AML-193 (cell line): ENCODE measurements at regions not wholly inside any gene's neighbourhood (a gene's known extent, or its start where the extent isn't known, plus 50 kb on each side); places are given as distances from the start of the nearest gene placed in this dataset.

ENCODE experiments used
- DNase-seq, 2 experiments: peaks; one replicate each; lab custom pipeline; 2025; lab: John Stamatoyannopoulos, UW

GRCh38 chr13:106129273-106129672 lies 406.2 kb downstream of the EFNB2 start:
- DNase-seq, result no peak

GRCh38 chr13:106122234-106122633 lies 413.2 kb downstream of the EFNB2 start:
- no peak for DNase-seq

- DNase-seq, result no peak
Observed at GRCh38 chr13:106121173-106121754, 414.2 kb downstream of the EFNB2 start.

GRCh38 chr13:106118996-106119395 lies 416.5 kb downstream of the EFNB2 start:
- no peak for DNase-seq

- no peak for DNase-seq
Observed at GRCh38 chr13:106118050-106118449, 417.4 kb downstream of the EFNB2 start.

- DNase-seq, result no peak
Observed at GRCh38 chr13:106117640-106118039, 417.8 kb downstream of the EFNB2 start.

GRCh38 chr13:106117035-106117434 lies 418.4 kb downstream of the EFNB2 start:
- no peak for DNase-seq

GRCh38 chr13:106115081-106115480 lies 420.4 kb downstream of the EFNB2 start:
- no peak for DNase-seq

GRCh38 chr13:106113796-106114195 lies 421.7 kb downstream of the EFNB2 start:
- no peak for DNase-seq

- DNase-seq, result no peak
Observed at GRCh38 chr13:106112191-106112590, 423.3 kb downstream of the EFNB2 start.

- no peak for DNase-seq
Observed at GRCh38 chr13:106110241-106110855, 425.1 kb downstream of the EFNB2 start.

GRCh38 chr13:106109391-106109791 lies 426.1 kb downstream of the EFNB2 start:
- DNase-seq, result no peak

GRCh38 chr13:106108346-106108745 lies 427.1 kb downstream of the EFNB2 start:
- DNase-seq, result no peak

- DNase-seq, result no peak
Observed at GRCh38 chr13:106107061-106107460, 428.4 kb downstream of the EFNB2 start.

GRCh38 chr13:106105153-106105552 lies 430.3 kb downstream of the EFNB2 start:
- no peak for DNase-seq

GRCh38 chr13:106104281-106104901 lies 431.1 kb downstream of the EFNB2 start:
- no peak for DNase-seq

GRCh38 chr13:106103779-106104178 lies 431.7 kb downstream of the EFNB2 start:
- no peak for DNase-seq

- no peak for DNase-seq
Observed at GRCh38 chr13:106102786-106103185, 432.7 kb downstream of the EFNB2 start.

GRCh38 chr13:106101201-106101600 lies 434.3 kb downstream of the EFNB2 start:
- DNase-seq, result no peak

- no peak for DNase-seq
Observed at GRCh38 chr13:106100171-106100919, 435.1 kb downstream of the EFNB2 start.

- no peak for DNase-seq
Observed at GRCh38 chr13:106099765-106100164, 435.7 kb downstream of the EFNB2 start.

GRCh38 chr13:106098778-106099177 lies 436.7 kb downstream of the EFNB2 start:
- no peak for DNase-seq

GRCh38 chr13:106096661-106097092 lies 438.8 kb downstream of the EFNB2 start:
- DNase-seq, result no peak
